WTC11 (cell line): ENCODE measurements at regions not wholly inside any gene's neighbourhood (a gene's known extent, or its start where the extent isn't known, plus 50 kb on each side); places are given as distances from the start of the nearest gene placed in this dataset.

ENCODE experiments used
- ATAC-seq: fragments of 200-7000 bp; cut with Tn5 transposase; 2 replicates; pipeline ENCODE4 v1.10.0; 2021; ENCODE audit warnings: mild to moderate bottlenecking, moderate library complexity
- CTCF ChIA-PET: fragments of 300-600 bp; sonication (Branson Sonifier 250); formaldehyde crosslinking; loops from one replicate; lab custom pipeline; 2021; ENCODE audit warnings: antibody characterized with exemption; lab: Charles Lee
- POLR2A ChIA-PET: fragments of 350-600 bp; sonication (Branson Sonifier 250); formaldehyde crosslinking; loops from one replicate; lab custom pipeline; 2021; ENCODE audit warnings: antibody characterized with exemption; lab: Charles Lee
- DNase-seq: peaks from one replicate; pipeline ENCODE4 v3.0.0; 2021; ENCODE audit warnings: low spot score
- H3K27ac Mint-ChIP-seq: 2 replicates; pipeline ENCODE4 v1.8.0; 2021; ENCODE audit warnings: mixed read lengths
- H3K27me3 Mint-ChIP-seq: 2 replicates; pipeline ENCODE4 v1.8.0; 2021; ENCODE audit warnings: low read depth, mild to moderate bottlenecking, moderate library complexity, mixed read lengths
- H3K36me3 Mint-ChIP-seq: 2 replicates; pipeline ENCODE4 v1.8.0; 2021; ENCODE audit warnings: mixed read lengths
- H3K4me1 Mint-ChIP-seq: 2 replicates; pipeline ENCODE4 v1.8.0; 2022; ENCODE audit warnings: mixed read lengths
- H3K4me3 Mint-ChIP-seq: 2 replicates; pipeline ENCODE4 v1.8.0; 2021; ENCODE audit warnings: mild to moderate bottlenecking, moderate library complexity, mixed read lengths
- H3K9me3 Mint-ChIP-seq: 2 replicates; pipeline ENCODE4 v1.8.0; 2021; ENCODE audit warnings: mixed read lengths
- ELF4 ChIP-seq: sonication (generic); formaldehyde crosslinking; IDR thresholded peaks from 2 replicates; pipeline ENCODE4 v1.8.1; 2022; ENCODE audit warnings: low read depth, mild to moderate bottlenecking, moderate library complexity, missing genetic modification reagents
- EMX1 ChIP-seq: fragments of 250-450 bp; sonication (Bioruptor Pico); IDR thresholded peaks from 2 replicates; pipeline ENCODE4 v1.8.0; 2021; ENCODE audit warnings: mild to moderate bottlenecking
- ERG ChIP-seq: fragments of 250-450 bp; sonication (Bioruptor Pico); IDR thresholded peaks from 2 replicates; pipeline ENCODE4 v1.8.0; 2021; ENCODE audit warnings: mild to moderate bottlenecking
- ETV6 ChIP-seq: sonication (generic); formaldehyde crosslinking; IDR thresholded peaks from 2 replicates; pipeline ENCODE4 v1.8.1; 2022; ENCODE audit warnings: mild to moderate bottlenecking, missing genetic modification reagents
- FOXJ3 ChIP-seq: sonication (generic); formaldehyde crosslinking; IDR thresholded peaks from 2 replicates; pipeline ENCODE4 v1.9.0; 2021; ENCODE audit warnings: missing genetic modification reagents, mild to moderate bottlenecking, borderline replicate concordance
- JUN ChIP-seq: sonication (generic); formaldehyde crosslinking; IDR thresholded peaks from 2 replicates; pipeline ENCODE4 v1.8.0; 2023; ENCODE audit warnings: mild to moderate bottlenecking, missing genetic modification reagents
- NFE2L1 ChIP-seq: sonication (generic); formaldehyde crosslinking; IDR thresholded peaks from 2 replicates; pipeline ENCODE4 v1.8.1; 2023; ENCODE audit warnings: missing genetic modification reagents
- NR1H2 ChIP-seq: sonication (generic); formaldehyde crosslinking; IDR thresholded peaks from 2 replicates; pipeline ENCODE4 v1.9.0; 2021; ENCODE audit warnings: mild to moderate bottlenecking, moderate library complexity, missing genetic modification reagents
- PREB ChIP-seq: sonication (generic); formaldehyde crosslinking; IDR thresholded peaks from 2 replicates; pipeline ENCODE4 v1.8.1; 2022; ENCODE audit warnings: mild to moderate bottlenecking, missing genetic modification reagents, moderate library complexity, borderline replicate concordance
- PRRX2 ChIP-seq: fragments of 250-450 bp; sonication (Bioruptor Pico); IDR thresholded peaks from 2 replicates; pipeline ENCODE4 v1.8.0; 2021; ENCODE audit warnings: mild to moderate bottlenecking
- RORB ChIP-seq: fragments of 250-450 bp; sonication (Bioruptor Pico); IDR thresholded peaks from 2 replicates; pipeline ENCODE4 v1.9.0; 2021; ENCODE audit warnings: mild to moderate bottlenecking
- SMAD3 ChIP-seq: sonication (generic); formaldehyde crosslinking; IDR thresholded peaks from 2 replicates; pipeline ENCODE4 v1.8.0; 2022; ENCODE audit warnings: missing genetic modification reagents, mild to moderate bottlenecking, borderline replicate concordance
- TEAD4 ChIP-seq: sonication (generic); formaldehyde crosslinking; IDR thresholded peaks from 2 replicates; pipeline ENCODE4 v1.8.0; 2022; ENCODE audit warnings: mild to moderate bottlenecking, missing genetic modification reagents
- ZNF138 ChIP-seq: sonication (generic); formaldehyde crosslinking; conservative IDR thresholded peaks from 2 replicates; pipeline ENCODE4 v1.8.1; 2022; ENCODE audit warnings: mild to moderate bottlenecking, moderate library complexity, missing genetic modification reagents
- ZNF219 ChIP-seq: sonication (generic); formaldehyde crosslinking; IDR thresholded peaks from 2 replicates; pipeline ENCODE4 v1.8.0; 2023; ENCODE audit warnings: missing genetic modification reagents, mild to moderate bottlenecking, borderline replicate concordance
- ZNF281 ChIP-seq: sonication (generic); formaldehyde crosslinking; IDR thresholded peaks from 2 replicates; pipeline ENCODE4 v1.8.0; 2023; ENCODE audit warnings: mild to moderate bottlenecking, missing genetic modification reagents
- ZNF317 ChIP-seq: sonication (generic); formaldehyde crosslinking; IDR thresholded peaks from 2 replicates; pipeline ENCODE4 v1.8.1; 2023; ENCODE audit warnings: low read depth, mild to moderate bottlenecking, moderate library complexity, missing genetic modification reagents, borderline replicate concordance
- ZNF416 ChIP-seq: fragments of 250-450 bp; sonication (Bioruptor Pico); IDR thresholded peaks from 2 replicates; pipeline ENCODE4 v1.9.0; 2021; ENCODE audit warnings: mild to moderate bottlenecking, inconsistent platforms
- ZNF425 ChIP-seq: fragments of 250-450 bp; sonication (Bioruptor Pico); conservative IDR thresholded peaks from 2 replicates; pipeline ENCODE4 v1.9.0; 2021; ENCODE audit warnings: mild to moderate bottlenecking
- ZNF512 ChIP-seq: sonication (generic); formaldehyde crosslinking; IDR thresholded peaks from 2 replicates; pipeline ENCODE4 v1.8.1; 2022; ENCODE audit warnings: missing genetic modification reagents, borderline replicate concordance
- TF ChIP-seq, protein P1 (sequence below): sonication (generic); formaldehyde crosslinking; IDR thresholded peaks from 2 replicates; pipeline ENCODE4 v1.8.1; 2022; ENCODE audit warnings: low read depth, mild to moderate bottlenecking, moderate library complexity, missing genetic modification reagents, borderline replicate concordance
- TF ChIP-seq, protein P2 (sequence below): sonication (generic); formaldehyde crosslinking; conservative IDR thresholded peaks from 2 replicates; pipeline ENCODE4 v1.8.1; 2023; ENCODE audit warnings: mild to moderate bottlenecking, low read depth, missing genetic modification reagents, moderate library complexity

DNA sequence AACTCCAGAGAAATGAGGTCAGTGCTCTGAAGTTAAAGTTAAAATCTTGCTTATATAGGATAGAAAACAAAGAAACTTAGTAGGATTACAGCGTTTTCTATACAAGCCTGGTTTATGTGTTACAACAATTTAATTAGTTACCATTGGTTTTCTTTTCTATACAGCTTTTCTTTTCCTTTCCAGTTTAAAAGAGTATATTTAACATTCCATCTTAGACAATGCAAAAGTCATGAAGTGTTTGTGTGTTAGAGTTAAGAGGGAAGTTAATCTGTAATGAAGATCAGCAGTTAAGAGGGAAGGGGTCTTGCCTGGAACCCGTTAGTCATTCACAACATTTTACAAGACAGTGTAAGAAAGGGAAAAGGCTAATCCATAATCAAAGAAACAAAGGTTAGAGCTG, 338.3 kb downstream of the OTUD1 start:
- ATAC-seq (no peak), DNase-seq (no peak)
- Mint-ChIP-seq H3K9me3 (0 out of 2 replicates have a peak, but pooled peaks cover 3% of the 10 kb centered on the region), H3K27ac (no peak overlapping the region), H3K4me1 (no peaks in the 10 kb centered on the region), H3K4me3 (no peak overlapping the region), H3K36me3 (no peaks in the 10 kb centered on the region), H3K27me3 (no peaks in the 10 kb centered on the region)
- CTCF ChIA-PET, result no interaction called here
- POLR2A ChIA-PET, result interaction anchor here (0.7 kb wide), 1 partner anchor 58 kb away, joined by 3 read pairs; no protein-coding TSS in a partner anchor
- no peak for TF ChIP-seq TEAD4 (CRISPR knock-in tag)
- TF ChIP-seq ZNF416 (CRISPR knock-in tag), result no peak
- no peak for TF ChIP-seq ZNF425 (CRISPR knock-in tag)
- TF ChIP-seq NFE2L1, result no peak
- no peak for TF ChIP-seq FOXJ3 (CRISPR knock-in tag)
- no peak for TF ChIP-seq JUN (CRISPR knock-in tag)
- TF ChIP-seq NR1H2 (CRISPR knock-in tag), result no peak
- no peak for TF ChIP-seq ERG (CRISPR knock-in tag)
- no peak for TF ChIP-seq ZNF512 (CRISPR knock-in tag)
- TF ChIP-seq ELF4 (CRISPR knock-in tag), result no peak

DNA sequence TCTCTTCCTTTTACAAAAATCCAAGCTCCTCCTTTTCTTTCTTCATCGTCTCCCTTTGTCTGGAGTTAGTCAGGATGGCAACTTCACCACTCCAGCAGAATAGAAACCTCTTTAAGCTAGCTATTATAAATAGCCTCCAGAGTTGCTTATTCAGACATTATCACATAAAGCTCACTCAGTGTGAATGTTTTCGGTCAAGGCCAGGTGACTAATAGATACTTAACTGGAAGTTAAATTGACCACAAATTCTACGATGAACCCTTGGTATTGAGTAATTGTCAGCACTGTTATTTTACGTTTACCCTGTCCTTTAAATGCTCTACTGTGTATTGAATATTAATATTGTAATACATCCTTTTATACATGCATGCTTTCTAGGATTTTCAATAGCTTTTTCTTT, 340.4 kb downstream of the OTUD1 start:
- ChIA-PET CTCF (no interaction called here), POLR2A (no interaction called here)
- Mint-ChIP-seq H3K27me3 (no peaks in the 10 kb centered on the region), H3K36me3 (no peaks in the 10 kb centered on the region), H3K27ac (no peak overlapping the region), H3K4me1 (no peaks in the 10 kb centered on the region), H3K9me3 (no peaks in the 10 kb centered on the region), H3K4me3 (no peak overlapping the region)
- TF ChIP-seq, protein P1, sequence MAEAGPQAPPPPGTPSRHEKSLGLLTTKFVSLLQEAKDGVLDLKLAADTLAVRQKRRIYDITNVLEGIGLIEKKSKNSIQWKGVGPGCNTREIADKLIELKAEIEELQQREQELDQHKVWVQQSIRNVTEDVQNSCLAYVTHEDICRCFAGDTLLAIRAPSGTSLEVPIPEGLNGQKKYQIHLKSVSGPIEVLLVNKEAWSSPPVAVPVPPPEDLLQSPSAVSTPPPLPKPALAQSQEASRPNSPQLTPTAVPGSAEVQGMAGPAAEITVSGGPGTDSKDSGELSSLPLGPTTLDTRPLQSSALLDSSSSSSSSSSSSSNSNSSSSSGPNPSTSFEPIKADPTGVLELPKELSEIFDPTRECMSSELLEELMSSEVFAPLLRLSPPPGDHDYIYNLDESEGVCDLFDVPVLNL (CRISPR knock-in tag), result no peak
- TF ChIP-seq ZNF281 (CRISPR knock-in tag) (no peak), PREB (no peak), PRRX2 (no peak), ZNF138 (CRISPR knock-in tag) (no peak), ZNF317 (no peak), RORB (CRISPR knock-in tag) (no peak), ETV6 (CRISPR knock-in tag) (no peak), ZNF219 (no peak), SMAD3 (no peak), EMX1 (CRISPR knock-in tag) (no peak)
- TF ChIP-seq, protein P2, sequence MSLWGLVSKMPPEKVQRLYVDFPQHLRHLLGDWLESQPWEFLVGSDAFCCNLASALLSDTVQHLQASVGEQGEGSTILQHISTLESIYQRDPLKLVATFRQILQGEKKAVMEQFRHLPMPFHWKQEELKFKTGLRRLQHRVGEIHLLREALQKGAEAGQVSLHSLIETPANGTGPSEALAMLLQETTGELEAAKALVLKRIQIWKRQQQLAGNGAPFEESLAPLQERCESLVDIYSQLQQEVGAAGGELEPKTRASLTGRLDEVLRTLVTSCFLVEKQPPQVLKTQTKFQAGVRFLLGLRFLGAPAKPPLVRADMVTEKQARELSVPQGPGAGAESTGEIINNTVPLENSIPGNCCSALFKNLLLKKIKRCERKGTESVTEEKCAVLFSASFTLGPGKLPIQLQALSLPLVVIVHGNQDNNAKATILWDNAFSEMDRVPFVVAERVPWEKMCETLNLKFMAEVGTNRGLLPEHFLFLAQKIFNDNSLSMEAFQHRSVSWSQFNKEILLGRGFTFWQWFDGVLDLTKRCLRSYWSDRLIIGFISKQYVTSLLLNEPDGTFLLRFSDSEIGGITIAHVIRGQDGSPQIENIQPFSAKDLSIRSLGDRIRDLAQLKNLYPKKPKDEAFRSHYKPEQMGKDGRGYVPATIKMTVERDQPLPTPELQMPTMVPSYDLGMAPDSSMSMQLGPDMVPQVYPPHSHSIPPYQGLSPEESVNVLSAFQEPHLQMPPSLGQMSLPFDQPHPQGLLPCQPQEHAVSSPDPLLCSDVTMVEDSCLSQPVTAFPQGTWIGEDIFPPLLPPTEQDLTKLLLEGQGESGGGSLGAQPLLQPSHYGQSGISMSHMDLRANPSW (CRISPR knock-in tag), result no peak
- ATAC-seq (no peak), DNase-seq (no peak)
